ENCODE measurements at regions not wholly inside any gene's neighbourhood (a gene's known extent, or its start where the extent isn't known, plus 50 kb on each side); places are given as distances from the start of the nearest gene placed in this dataset.

GRCh38 chr20:9939231-9939630 is 95.6 kb upstream of the ANKEF1 start:
- Mint-ChIP-seq H3K27me3 (ENCODE audit: low read depth) (peaks cover 13% of the 10 kb centered on the region), H3K27ac (ENCODE audit: unreplicated experiment) (no peak overlapping the region), H3K4me1 (ENCODE audit: low read depth) (no peaks in the 10 kb centered on the region), H3K9me3 (ENCODE audit: low read depth) (peaks cover 18% of the 10 kb centered on the region), H3K36me3 (ENCODE audit: low read depth) (no peaks in the 10 kb centered on the region), H3K4me3 (ENCODE audit: unreplicated experiment) (no peak overlapping the region)
- no peak for DNase-seq (ENCODE audit: low spot score)
- no peak for TF ChIP-seq CTCF (IDR thresholded peaks at IDR 0.05)

DNA sequence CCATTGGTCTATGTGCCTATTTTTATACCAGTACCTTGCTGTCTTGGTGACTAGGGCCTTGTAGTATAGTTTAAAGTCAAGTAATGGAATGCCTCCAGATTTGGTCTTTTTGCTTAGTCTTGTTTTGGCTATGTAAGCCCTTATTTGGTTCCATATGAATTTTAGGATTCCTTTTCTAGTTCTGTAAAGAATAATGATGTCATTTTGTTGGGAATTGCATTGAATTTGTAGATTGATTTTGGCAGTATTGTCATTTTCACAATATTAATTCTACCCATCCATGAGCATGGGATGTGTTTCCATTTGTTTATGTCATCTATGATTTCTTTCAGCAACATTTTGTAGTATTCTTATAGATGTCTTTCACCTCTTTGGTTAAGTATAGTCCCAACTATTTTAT is 96.4 kb upstream of the PAK5 start:
- no peaks in the 10 kb centered on the region for H3K4me1 Mint-ChIP-seq (ENCODE audit: low read depth)
- TF ChIP-seq CTCF (IDR thresholded peaks at IDR 0.05): no peak
- no peak overlapping the region for H3K27ac Mint-ChIP-seq (ENCODE audit: unreplicated experiment)
- peaks cover 26% of the 10 kb centered on the region for H3K27me3 Mint-ChIP-seq (ENCODE audit: low read depth)
- no peak for DNase-seq (ENCODE audit: low spot score)
- H3K4me3 Mint-ChIP-seq (ENCODE audit: unreplicated experiment): no peak overlapping the region
- H3K9me3 Mint-ChIP-seq (ENCODE audit: low read depth): peaks cover 15% of the 10 kb centered on the region
- no peaks in the 10 kb centered on the region for H3K36me3 Mint-ChIP-seq (ENCODE audit: low read depth)

DNA sequence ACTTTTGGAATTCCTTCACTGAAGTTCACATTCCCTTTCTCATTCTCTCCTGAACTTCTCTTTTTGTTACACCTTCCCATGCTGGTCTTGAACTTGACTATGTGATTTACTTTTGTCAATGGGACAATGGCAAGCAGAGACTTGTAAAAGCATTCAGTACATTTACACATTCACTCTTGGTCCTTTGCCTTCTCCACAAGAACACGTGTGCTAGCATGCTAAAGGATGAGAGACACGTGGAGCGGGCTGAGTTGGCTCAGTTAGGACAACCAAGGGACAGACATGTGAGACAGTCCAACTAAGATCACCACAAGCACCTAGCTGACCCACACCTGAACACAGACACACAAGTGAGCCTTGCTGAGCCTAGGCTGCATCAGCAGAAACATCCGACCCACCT is 91.3 kb upstream of the PAK5 start:
- H3K27me3 Mint-ChIP-seq (ENCODE audit: low read depth): peaks cover 24% of the 10 kb centered on the region
- H3K27ac Mint-ChIP-seq (ENCODE audit: unreplicated experiment): no peak overlapping the region
- no peaks in the 10 kb centered on the region for H3K4me1 Mint-ChIP-seq (ENCODE audit: low read depth)
- no peak overlapping the region for H3K4me3 Mint-ChIP-seq (ENCODE audit: unreplicated experiment)
- H3K36me3 Mint-ChIP-seq (ENCODE audit: low read depth): no peaks in the 10 kb centered on the region
- no peak for DNase-seq (ENCODE audit: low spot score)
- H3K9me3 Mint-ChIP-seq (ENCODE audit: low read depth): peaks cover 2% of the 10 kb centered on the region
- TF ChIP-seq CTCF (IDR thresholded peaks at IDR 0.05): no peak

DNA sequence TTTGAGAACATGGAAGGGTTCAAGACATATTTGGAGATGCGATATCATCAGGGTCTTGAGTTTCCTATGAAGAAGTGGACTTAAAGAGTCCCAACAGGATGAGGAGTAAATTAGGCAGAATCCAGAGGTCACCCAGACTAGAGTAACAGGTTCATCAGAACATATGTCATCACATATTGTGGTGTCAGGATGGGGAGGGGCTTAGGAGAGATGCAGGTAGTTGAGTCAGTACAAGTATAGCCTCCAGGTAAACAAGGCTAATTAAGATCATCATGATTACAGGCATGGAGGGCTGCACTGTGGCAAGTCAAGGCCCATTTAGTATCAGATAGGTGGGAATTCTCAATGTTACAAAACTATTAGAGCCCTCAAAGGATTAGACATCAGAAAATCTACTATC is 90.1 kb upstream of the PAK5 start:
- DNase-seq (ENCODE audit: low spot score): no peak
- no peak overlapping the region for H3K27ac Mint-ChIP-seq (ENCODE audit: unreplicated experiment)
- no peaks in the 10 kb centered on the region for H3K36me3 Mint-ChIP-seq (ENCODE audit: low read depth)
- no peak overlapping the region for H3K4me3 Mint-ChIP-seq (ENCODE audit: unreplicated experiment)
- no peaks in the 10 kb centered on the region for H3K4me1 Mint-ChIP-seq (ENCODE audit: low read depth)
- TF ChIP-seq CTCF (IDR thresholded peaks at IDR 0.05): no peak
- no peaks in the 10 kb centered on the region for H3K9me3 Mint-ChIP-seq (ENCODE audit: low read depth)
- H3K27me3 Mint-ChIP-seq (ENCODE audit: low read depth): peaks cover 18% of the 10 kb centered on the region

DNA sequence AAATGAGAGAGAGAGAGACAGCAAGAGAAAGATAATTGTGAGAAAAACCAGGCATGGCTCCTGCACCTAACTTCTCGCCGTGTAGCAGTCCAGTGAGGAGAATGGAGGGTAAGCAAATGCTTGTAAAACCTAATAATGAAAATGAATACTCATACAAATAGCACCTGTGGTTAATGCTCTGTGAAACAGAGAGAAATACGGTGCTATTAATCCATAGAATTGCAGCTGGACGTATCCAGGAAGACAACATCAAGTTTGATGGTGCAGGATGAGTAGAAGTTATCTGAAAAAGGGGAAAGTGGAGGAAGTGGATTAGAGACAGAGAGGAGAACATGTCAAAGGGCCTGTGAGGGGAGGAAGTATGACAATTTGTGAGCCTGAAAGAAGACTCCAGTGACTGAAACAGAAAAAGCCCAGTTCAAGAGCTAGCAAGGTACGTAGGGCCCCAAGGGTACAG is 89.4 kb upstream of the PAK5 start:
- Mint-ChIP-seq H3K4me3 (ENCODE audit: unreplicated experiment) (no peak overlapping the region), H3K27me3 (ENCODE audit: low read depth) (peaks cover 18% of the 10 kb centered on the region), H3K36me3 (ENCODE audit: low read depth) (no peaks in the 10 kb centered on the region), H3K27ac (ENCODE audit: unreplicated experiment) (no peak overlapping the region), H3K9me3 (ENCODE audit: low read depth) (no peaks in the 10 kb centered on the region), H3K4me1 (ENCODE audit: low read depth) (no peaks in the 10 kb centered on the region)
- no peak for TF ChIP-seq CTCF (IDR thresholded peaks at IDR 0.05)
- no peak for DNase-seq (ENCODE audit: low spot score)

All from chondrocyte (in vitro differentiated cells).